Activated T-helper 2 cell treated with anti-CD3 and anti-CD28 coated beads, Interferon-gamma antibody, Interleukin-2, Interleukin-4, amounts not matched to agents 10 μg/mL and 5 μg/mL and 100 μg/mL, durations not matched to agents 14 hours and 24 hours and 36 hours (primary cell): ENCODE measurements at regions not wholly inside any gene's neighbourhood (a gene's known extent, or its start where the extent isn't known, plus 50 kb on each side); places are given as distances from the start of the nearest gene placed in this dataset.

Source experiments
- DNase-seq: peaks from one replicate; pipeline ENCODE4 v3.0.0; 2021; ENCODE audit warnings: low spot score
- H3K27ac Mint-ChIP-seq: one replicate; pipeline ENCODE4 v1.8.0; 2021; ENCODE audit warnings: mixed read lengths
- H3K27me3 Mint-ChIP-seq: one replicate; pipeline ENCODE4 v1.8.0; 2021; ENCODE audit warnings: low read depth, mixed read lengths
- H3K36me3 Mint-ChIP-seq: one replicate; pipeline ENCODE4 v1.8.0; 2021; ENCODE audit warnings: low read depth, mixed read lengths
- H3K4me1 Mint-ChIP-seq: one replicate; pipeline ENCODE4 v1.8.0; 2021; ENCODE audit warnings: low read depth, mixed read lengths
- H3K4me3 Mint-ChIP-seq: one replicate; pipeline ENCODE4 v1.8.0; 2021; ENCODE audit warnings: low read depth, mild to moderate bottlenecking, moderate library complexity, mixed read lengths
- H3K9me3 Mint-ChIP-seq: one replicate; pipeline ENCODE4 v1.8.0; 2021; ENCODE audit warnings: mixed read lengths
- intact Hi-C: fragments of 100-400 bp; cut with micrococcal nuclease; formaldehyde crosslinking; loops from one replicate; pipeline ENCODE4 v1.15.1; 2023

DNA sequence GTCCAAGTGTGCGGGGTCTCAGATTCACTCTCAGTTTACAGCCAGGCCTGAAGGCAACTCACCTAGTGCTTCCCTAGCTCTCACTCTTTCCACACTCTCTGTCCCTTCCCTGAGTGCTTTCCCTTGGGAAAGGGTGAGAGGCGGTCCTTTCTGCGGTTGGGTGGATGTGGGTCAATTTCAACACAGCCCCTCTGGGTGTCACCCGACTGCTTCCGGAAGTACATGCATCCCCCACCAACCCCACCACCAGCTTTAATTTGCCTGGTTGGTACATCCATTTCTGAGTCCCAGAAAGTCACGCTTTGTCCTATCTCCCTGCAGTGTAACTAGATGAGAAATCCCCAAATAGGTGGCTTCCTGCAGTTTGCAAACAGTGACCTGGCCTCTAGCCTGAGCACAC, 307.3 kb upstream of the MEIS1 start:
- H3K9me3 Mint-ChIP-seq, result no peaks in the 10 kb centered on the region
- no peak for DNase-seq
- H3K27me3 Mint-ChIP-seq, result no peaks in the 10 kb centered on the region
- no peaks in the 10 kb centered on the region for H3K4me1 Mint-ChIP-seq
- intact Hi-C loops, result no loop called here
- no peaks in the 10 kb centered on the region for H3K36me3 Mint-ChIP-seq
- no peak overlapping the region for H3K4me3 Mint-ChIP-seq
- no peak overlapping the region for H3K27ac Mint-ChIP-seq

- Mint-ChIP-seq H3K36me3 (no peaks in the 10 kb centered on the region), H3K9me3 (no peaks in the 10 kb centered on the region), H3K27ac (no peak overlapping the region), H3K4me1 (no peaks in the 10 kb centered on the region), H3K27me3 (no peaks in the 10 kb centered on the region), H3K4me3 (no peak overlapping the region)
- no peak for DNase-seq
- intact Hi-C loops, result no loop called here
Observed at GRCh38 chr2:66127061-66127460, 307.9 kb upstream of the MEIS1 start.

DNA sequence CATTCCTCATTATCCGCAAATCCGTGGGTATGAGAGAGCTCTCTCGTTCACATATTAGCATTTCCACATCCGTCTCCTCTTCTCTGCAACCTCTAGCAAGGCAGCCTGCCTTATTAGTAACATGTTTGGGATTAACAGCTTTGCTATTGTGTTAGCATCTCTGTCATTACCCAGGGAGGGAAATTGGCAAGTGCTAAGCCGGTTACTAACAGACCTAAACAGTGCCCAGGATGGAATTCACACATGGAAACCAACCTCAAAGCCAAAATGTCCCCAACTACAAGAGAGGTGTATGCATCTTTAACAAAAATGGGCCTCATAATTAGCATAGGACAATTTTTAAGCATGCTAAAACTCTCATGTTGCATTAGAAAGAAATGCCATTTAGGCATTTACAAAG, 309.0 kb upstream of the MEIS1 start:
- no peaks in the 10 kb centered on the region for H3K36me3 Mint-ChIP-seq
- intact Hi-C loops, result no loop called here
- DNase-seq, result no peak

GRCh38 chr2:66122516-66122915, 312.4 kb upstream of the MEIS1 start:
- H3K4me3 Mint-ChIP-seq, result no peak overlapping the region
- H3K27ac Mint-ChIP-seq, result no peak overlapping the region
- intact Hi-C loops, result no loop called here
- DNase-seq, result no peak
- no peaks in the 10 kb centered on the region for H3K4me1 Mint-ChIP-seq
- H3K36me3 Mint-ChIP-seq, result no peaks in the 10 kb centered on the region
- H3K27me3 Mint-ChIP-seq, result no peaks in the 10 kb centered on the region
- no peaks in the 10 kb centered on the region for H3K9me3 Mint-ChIP-seq

More for the DNA sequence above, 309.0 kb upstream of the MEIS1 start:
- Mint-ChIP-seq H3K4me1 (no peaks in the 10 kb centered on the region), H3K9me3 (no peaks in the 10 kb centered on the region), H3K27me3 (no peaks in the 10 kb centered on the region), H3K4me3 (no peak overlapping the region), H3K27ac (no peak overlapping the region)

GRCh38 chr2:66121946-66122345, 313.0 kb upstream of the MEIS1 start:
- no peaks in the 10 kb centered on the region for H3K9me3 Mint-ChIP-seq
- no peaks in the 10 kb centered on the region for H3K4me1 Mint-ChIP-seq
- no peaks in the 10 kb centered on the region for H3K36me3 Mint-ChIP-seq
- intact Hi-C loops, result no loop called here
- no peak overlapping the region for H3K4me3 Mint-ChIP-seq
- no peaks in the 10 kb centered on the region for H3K27me3 Mint-ChIP-seq
- DNase-seq, result no peak
- H3K27ac Mint-ChIP-seq, result no peak overlapping the region

DNA sequence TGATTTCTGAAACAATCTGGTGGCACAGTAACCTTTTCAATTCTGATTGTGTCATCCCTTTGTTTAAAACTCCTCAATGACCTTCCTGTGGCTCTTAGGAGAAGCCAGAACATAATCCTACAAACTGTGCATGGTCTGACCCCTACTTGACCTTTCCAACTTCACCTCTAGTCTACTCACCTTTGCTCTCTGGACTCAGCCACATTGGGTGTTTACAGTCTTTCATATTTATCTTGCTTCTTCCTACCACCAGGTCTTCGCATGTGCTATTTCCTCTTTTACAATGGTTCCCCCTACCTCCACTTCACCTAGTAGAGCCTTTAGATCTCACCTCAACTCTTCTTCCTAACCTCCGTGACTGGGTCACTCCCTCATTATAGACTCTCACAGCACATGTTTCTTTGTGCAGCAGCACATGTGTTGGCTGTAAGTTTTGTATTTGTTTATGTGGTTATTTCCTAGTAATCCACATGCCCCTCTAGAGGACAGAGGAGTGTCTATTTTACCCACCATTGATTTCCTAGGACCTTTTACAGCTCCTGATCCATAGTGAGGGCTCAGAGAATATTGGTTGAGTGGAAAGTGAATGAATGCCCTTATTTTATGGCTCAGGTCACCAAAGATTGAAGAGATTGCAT, 320.8 kb upstream of the MEIS1 start:
- Mint-ChIP-seq H3K36me3 (no peaks in the 10 kb centered on the region), H3K4me3 (no peak overlapping the region), H3K27me3 (no peaks in the 10 kb centered on the region), H3K4me1 (no peaks in the 10 kb centered on the region), H3K27ac (no peak overlapping the region), H3K9me3 (no peaks in the 10 kb centered on the region)
- no peak for DNase-seq
- intact Hi-C loops, result no loop called here

GRCh38 chr2:66111706-66112105, 323.2 kb upstream of the MEIS1 start:
- H3K36me3 Mint-ChIP-seq, result no peaks in the 10 kb centered on the region
- H3K4me1 Mint-ChIP-seq, result no peaks in the 10 kb centered on the region
- DNase-seq, result no peak
- no peak overlapping the region for H3K4me3 Mint-ChIP-seq
- no peak overlapping the region for H3K27ac Mint-ChIP-seq
- intact Hi-C loops, result no loop called here
- no peaks in the 10 kb centered on the region for H3K9me3 Mint-ChIP-seq
- H3K27me3 Mint-ChIP-seq, result no peaks in the 10 kb centered on the region

- Mint-ChIP-seq H3K27me3 (no peaks in the 10 kb centered on the region), H3K4me3 (no peak overlapping the region), H3K27ac (no peak overlapping the region), H3K36me3 (no peaks in the 10 kb centered on the region), H3K4me1 (no peaks in the 10 kb centered on the region), H3K9me3 (no peaks in the 10 kb centered on the region)
- intact Hi-C loops, result no loop called here
- no peak for DNase-seq
Observed at GRCh38 chr2:66110608-66111007, 324.3 kb upstream of the MEIS1 start.

GRCh38 chr2:66110086-66110485, 324.8 kb upstream of the MEIS1 start:
- Mint-ChIP-seq H3K4me3 (no peak overlapping the region), H3K4me1 (no peaks in the 10 kb centered on the region), H3K27ac (no peak overlapping the region), H3K27me3 (no peaks in the 10 kb centered on the region), H3K9me3 (no peaks in the 10 kb centered on the region), H3K36me3 (no peaks in the 10 kb centered on the region)
- intact Hi-C loops, result no loop called here
- DNase-seq, result no peak

DNA sequence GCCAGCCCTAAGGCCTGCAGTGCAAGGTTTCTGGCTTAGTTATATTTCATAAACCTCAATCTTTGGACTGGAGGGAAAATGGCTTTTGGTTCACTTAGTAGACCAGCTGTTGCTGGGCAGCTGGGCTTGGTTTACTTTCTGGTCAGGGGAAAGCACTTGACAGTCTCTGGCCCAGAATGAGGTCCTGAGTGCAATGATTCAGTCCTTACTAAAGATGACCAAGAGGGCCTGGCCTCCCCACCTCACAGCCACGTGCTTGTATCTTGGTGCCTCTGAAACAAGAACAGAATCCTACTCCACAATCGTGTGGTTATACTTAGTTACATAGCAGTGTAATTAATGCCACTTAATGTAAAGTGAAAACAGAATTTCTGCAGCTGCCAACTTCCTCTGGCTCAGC, 325.5 kb upstream of the MEIS1 start:
- H3K27me3 Mint-ChIP-seq, result no peaks in the 10 kb centered on the region
- no peaks in the 10 kb centered on the region for H3K36me3 Mint-ChIP-seq
- no peak overlapping the region for H3K4me3 Mint-ChIP-seq
- H3K4me1 Mint-ChIP-seq, result no peaks in the 10 kb centered on the region
- intact Hi-C loops, result no loop called here
- no peaks in the 10 kb centered on the region for H3K9me3 Mint-ChIP-seq
- no peak overlapping the region for H3K27ac Mint-ChIP-seq
- no peak for DNase-seq

- intact Hi-C loops, result no loop called here
- H3K4me3 Mint-ChIP-seq, result no peak overlapping the region
- no peaks in the 10 kb centered on the region for H3K27me3 Mint-ChIP-seq
- no peaks in the 10 kb centered on the region for H3K36me3 Mint-ChIP-seq
- no peak for DNase-seq
- no peaks in the 10 kb centered on the region for H3K9me3 Mint-ChIP-seq
- H3K27ac Mint-ChIP-seq, result no peak overlapping the region
- H3K4me1 Mint-ChIP-seq, result no peaks in the 10 kb centered on the region
Observed at GRCh38 chr2:66105066-66105753, 329.7 kb upstream of the MEIS1 start.

GRCh38 chr2:66103581-66103980, 331.3 kb upstream of the MEIS1 start:
- no peak overlapping the region for H3K27ac Mint-ChIP-seq
- no peaks in the 10 kb centered on the region for H3K4me1 Mint-ChIP-seq
- intact Hi-C loops, result no loop called here

DNA sequence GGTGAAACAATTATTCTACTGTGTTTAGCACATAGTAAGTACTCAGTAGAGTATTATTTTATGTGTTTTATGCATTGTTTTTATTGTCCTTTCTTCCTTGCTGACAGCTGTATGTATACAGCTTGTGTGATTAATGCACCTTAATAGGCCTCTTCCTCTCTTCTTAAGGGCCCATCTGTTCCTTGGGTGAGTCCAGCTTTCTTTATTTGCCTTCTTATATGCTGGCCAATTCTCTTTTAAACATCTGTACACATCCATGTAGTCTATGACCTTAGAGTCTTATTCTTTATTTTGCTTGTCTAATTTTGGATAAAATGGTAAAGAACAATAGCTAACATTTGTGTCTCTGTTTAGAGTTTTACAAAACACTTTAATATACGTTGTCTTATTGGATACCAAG, 333.7 kb upstream of the MEIS1 start:
- intact Hi-C loops, result no loop called here
- Mint-ChIP-seq H3K36me3 (no peaks in the 10 kb centered on the region), H3K9me3 (no peaks in the 10 kb centered on the region), H3K4me1 (no peaks in the 10 kb centered on the region), H3K27me3 (no peaks in the 10 kb centered on the region), H3K4me3 (no peak overlapping the region), H3K27ac (no peak overlapping the region)
- DNase-seq, result no peak

More at GRCh38 chr2:66103581-66103980, 331.3 kb upstream of the MEIS1 start:
- Mint-ChIP-seq H3K36me3 (no peaks in the 10 kb centered on the region), H3K4me3 (no peak overlapping the region), H3K9me3 (no peaks in the 10 kb centered on the region), H3K27me3 (no peaks in the 10 kb centered on the region)
- DNase-seq, result no peak
